Cardiac muscle cell (in vitro differentiated cells and primary cell): ENCODE measurements at regions not wholly inside any gene's neighbourhood (a gene's known extent, or its start where the extent isn't known, plus 50 kb on each side); places are given as distances from the start of the nearest gene placed in this dataset.
"Not testable (repeated sequence)": the region's sequence is repeated elsewhere in the genome, so short reads cannot be mapped to it uniquely, and the experiment has no call there.

Experiments used
- DNase-seq, 2 donors: peaks; one replicate each; pipeline versions ENCODE4 v3.0.0 to v3.0.0-alpha.2; 2010 to 2017; ENCODE audit warnings: low read depth in 1 of 2, low spot score in 1 of 2
- H3K27ac ChIP-seq: fragments of 200-600 bp; sonication (generic); 2 replicates; pipeline ENCODE4 v1.5.1; 2016
- H3K27me3 ChIP-seq: fragments of 200-600 bp; sonication (generic); 2 replicates; pipeline ENCODE4 v1.6.0; 2016; ENCODE audit warnings: control low read depth
- H3K36me3 ChIP-seq: fragments of 200-600 bp; sonication (generic); 2 replicates; pipeline ENCODE4 v1.5.1; 2016; ENCODE audit warnings: control low read depth
- H3K4me1 ChIP-seq: fragments of 200-600 bp; sonication (generic); 2 replicates; pipeline ENCODE4 v1.8.1; 2017; ENCODE audit warnings: low read depth, mild to moderate bottlenecking, mixed run types
- H3K4me3 ChIP-seq: fragments of 200-600 bp; sonication (generic); 2 replicates; pipeline ENCODE4 v1.5.1; 2016; ENCODE audit warnings: mild to moderate bottlenecking
- H3K9me3 ChIP-seq: fragments of 200-600 bp; sonication (generic); 2 replicates; pipeline ENCODE4 v1.5.1; 2017; ENCODE audit warnings: low read depth, mild to moderate bottlenecking, control low read depth
- CTCF ChIP-seq: IDR thresholded peaks from 2 replicates; pipeline ENCODE4 v1.5.1; 2012; ENCODE audit warnings: low read depth, mild to moderate bottlenecking, low read length

GRCh38 chrX:131861088-131861787 is 161.9 kb upstream of the STK26 start:
- DNase-seq, result no peak
- Histone ChIP-seq H3K9me3 (no peaks in the 10 kb centered on the region), H3K36me3 (no peaks in the 10 kb centered on the region), H3K27ac (no peak overlapping the region), H3K4me3 (no peak overlapping the region), H3K27me3 (no peaks in the 10 kb centered on the region), H3K4me1 (no peaks in the 10 kb centered on the region)
- no peak for TF ChIP-seq CTCF

GRCh38 chrX:131862321-131862720 is 160.8 kb upstream of the STK26 start:
- no peak for DNase-seq
- Histone ChIP-seq H3K9me3 (no peaks in the 10 kb centered on the region), H3K4me1 (no peaks in the 10 kb centered on the region), H3K4me3 (no peak overlapping the region), H3K27me3 (no peaks in the 10 kb centered on the region), H3K36me3 (no peaks in the 10 kb centered on the region), H3K27ac (no peak overlapping the region)
- TF ChIP-seq CTCF, result no peak

- Histone ChIP-seq H3K4me3 (no peak overlapping the region), H3K9me3 (no peaks in the 10 kb centered on the region), H3K27me3 (no peaks in the 10 kb centered on the region), H3K4me1 (no peaks in the 10 kb centered on the region), H3K27ac (no peak overlapping the region), H3K36me3 (no peaks in the 10 kb centered on the region)
- DNase-seq, result no peak
- no peak for TF ChIP-seq CTCF
Observed at GRCh38 chrX:131869182-131869581, 153.9 kb upstream of the STK26 start.

GRCh38 chrX:131874300-131874699 is 148.8 kb upstream of the STK26 start:
- DNase-seq, result no peak
- H3K4me3 ChIP-seq, result no peak overlapping the region
- no peaks in the 10 kb centered on the region for H3K9me3 ChIP-seq
- no peak for TF ChIP-seq CTCF
- H3K27me3 ChIP-seq, result no peaks in the 10 kb centered on the region
- no peaks in the 10 kb centered on the region for H3K4me1 ChIP-seq
- no peaks in the 10 kb centered on the region for H3K36me3 ChIP-seq
- H3K27ac ChIP-seq, result no peak overlapping the region

GRCh38 chrX:131875827-131876226 is 147.3 kb upstream of the STK26 start:
- DNase-seq, H3K27ac ChIP-seq, H3K36me3 ChIP-seq, H3K27me3 ChIP-seq, H3K9me3 ChIP-seq, H3K4me3 ChIP-seq, H3K4me1 ChIP-seq: not testable (repeated sequence)

- no peak for TF ChIP-seq CTCF
- H3K36me3 ChIP-seq, result no peaks in the 10 kb centered on the region
- no peak overlapping the region for H3K4me3 ChIP-seq
- H3K4me1 ChIP-seq, result no peaks in the 10 kb centered on the region
- no peaks in the 10 kb centered on the region for H3K27me3 ChIP-seq
- no peak for DNase-seq
- H3K27ac ChIP-seq, result no peak overlapping the region
- H3K9me3 ChIP-seq, result no peaks in the 10 kb centered on the region
Observed at GRCh38 chrX:131881194-131881593, 141.9 kb upstream of the STK26 start.

GRCh38 chrX:131885042-131885441 is 138.1 kb upstream of the STK26 start:
- not testable (repeated sequence) for H3K4me1 ChIP-seq, DNase-seq, H3K9me3 ChIP-seq, H3K4me3 ChIP-seq, H3K36me3 ChIP-seq, H3K27ac ChIP-seq, H3K27me3 ChIP-seq

- not testable (repeated sequence) for H3K4me1 ChIP-seq, H3K9me3 ChIP-seq, DNase-seq, H3K27me3 ChIP-seq, H3K27ac ChIP-seq, H3K36me3 ChIP-seq, H3K4me3 ChIP-seq
Observed at GRCh38 chrX:131893857-131894256, 129.2 kb upstream of the STK26 start.
